Activated CD4-positive, alpha-beta T cell treated with anti-CD3 and anti-CD28 coated beads, Interleukin-2, amount 10 ng/mL, durations not matched to agents 7 days and 5 days (primary cell): ENCODE measurements at regions not wholly inside any gene's neighbourhood (a gene's known extent, or its start where the extent isn't known, plus 50 kb on each side); places are given as distances from the start of the nearest gene placed in this dataset.

Experiments
- CTCF ChIA-PET: fragments of 350-600 bp; sonication (Branson Sonifier 250); formaldehyde crosslinking; loops from one replicate; lab custom pipeline; 2021; ENCODE audit warnings: antibody characterized with exemption; lab: Charles Lee
- POLR2A ChIA-PET: fragments of 350-600 bp; sonication (Branson Sonifier 250); formaldehyde crosslinking; loops from one replicate; lab custom pipeline; 2021; ENCODE audit warnings: antibody characterized with exemption; lab: Charles Lee
- DNase-seq: peaks from one replicate; pipeline ENCODE4 v3.0.0-alpha.2; 2020
- H3K27ac Mint-ChIP-seq: one replicate; pipeline ENCODE4 v1.8.0; 2021; ENCODE audit warnings: mild to moderate bottlenecking, moderate library complexity, mixed read lengths
- H3K27me3 Mint-ChIP-seq: one replicate; pipeline ENCODE4 v1.8.0; 2021; ENCODE audit warnings: mixed read lengths
- H3K36me3 Mint-ChIP-seq: one replicate; pipeline ENCODE4 v1.8.0; 2021; ENCODE audit warnings: low read depth, mixed read lengths
- H3K4me1 Mint-ChIP-seq: one replicate; pipeline ENCODE4 v1.8.0; 2021; ENCODE audit warnings: mixed read lengths
- H3K4me3 Mint-ChIP-seq: one replicate; pipeline ENCODE4 v1.8.0; 2021; ENCODE audit warnings: mild to moderate bottlenecking, moderate library complexity, mixed read lengths
- H3K9me3 Mint-ChIP-seq: one replicate; pipeline ENCODE4 v1.8.0; 2021; ENCODE audit warnings: mixed read lengths

GRCh38 chr12:128178565-128178964 is 88.4 kb upstream of the TMEM132C start:
- Mint-ChIP-seq H3K27me3 (no peaks in the 10 kb centered on the region), H3K4me3 (no peak overlapping the region)

GRCh38 chr12:128178966-128179365 is 88.0 kb upstream of the TMEM132C start:
- H3K4me1 Mint-ChIP-seq = no peaks in the 10 kb centered on the region
- no peak for DNase-seq
- no peaks in the 10 kb centered on the region for H3K36me3 Mint-ChIP-seq
- H3K4me3 Mint-ChIP-seq = no peak overlapping the region
- POLR2A ChIA-PET = no interaction called here
- H3K27ac Mint-ChIP-seq = no peak overlapping the region
- H3K27me3 Mint-ChIP-seq = no peaks in the 10 kb centered on the region
- H3K9me3 Mint-ChIP-seq = peaks cover 6% of the 10 kb centered on the region
- CTCF ChIA-PET = no interaction called here

More at GRCh38 chr12:128178565-128178964, 88.4 kb upstream of the TMEM132C start:
- H3K36me3 Mint-ChIP-seq = no peaks in the 10 kb centered on the region
- H3K9me3 Mint-ChIP-seq = peaks cover 9% of the 10 kb centered on the region
- POLR2A ChIA-PET = no interaction called here
- CTCF ChIA-PET = no interaction called here
- DNase-seq = no peak
- no peaks in the 10 kb centered on the region for H3K4me1 Mint-ChIP-seq
- no peak overlapping the region for H3K27ac Mint-ChIP-seq

- POLR2A ChIA-PET = no interaction called here
- no peaks in the 10 kb centered on the region for H3K36me3 Mint-ChIP-seq
- H3K27me3 Mint-ChIP-seq = no peaks in the 10 kb centered on the region
- H3K4me1 Mint-ChIP-seq = no peaks in the 10 kb centered on the region
- no peak for DNase-seq
- peaks cover 5% of the 10 kb centered on the region for H3K9me3 Mint-ChIP-seq
- no peak overlapping the region for H3K27ac Mint-ChIP-seq
- no peak overlapping the region for H3K4me3 Mint-ChIP-seq
- CTCF ChIA-PET = no interaction called here
These were observed 86.8 kb upstream of the TMEM132C start for GRCh38 chr12:128180166-128180565.

GRCh38 chr12:128190052-128190451 is 76.9 kb upstream of the TMEM132C start:
- H3K4me1 Mint-ChIP-seq = no peaks in the 10 kb centered on the region

GRCh38 chr12:128190614-128191013 is 76.4 kb upstream of the TMEM132C start:
- no peak overlapping the region for H3K4me3 Mint-ChIP-seq
- H3K27me3 Mint-ChIP-seq = no peaks in the 10 kb centered on the region
- no peaks in the 10 kb centered on the region for H3K4me1 Mint-ChIP-seq
- DNase-seq = no peak
- CTCF ChIA-PET = no interaction called here
- peaks cover 6% of the 10 kb centered on the region for H3K9me3 Mint-ChIP-seq
- POLR2A ChIA-PET = no interaction called here
- H3K36me3 Mint-ChIP-seq = no peaks in the 10 kb centered on the region
- H3K27ac Mint-ChIP-seq = no peak overlapping the region

More at GRCh38 chr12:128190052-128190451, 76.9 kb upstream of the TMEM132C start:
- H3K27ac Mint-ChIP-seq = no peak overlapping the region
- POLR2A ChIA-PET = no interaction called here
- CTCF ChIA-PET = no interaction called here
- H3K27me3 Mint-ChIP-seq = no peaks in the 10 kb centered on the region
- H3K4me3 Mint-ChIP-seq = no peak overlapping the region
- H3K9me3 Mint-ChIP-seq = peaks cover 6% of the 10 kb centered on the region
- no peak for DNase-seq
- no peaks in the 10 kb centered on the region for H3K36me3 Mint-ChIP-seq

GRCh38 chr12:128191380-128191779 is 75.6 kb upstream of the TMEM132C start:
- Mint-ChIP-seq H3K4me1 (no peaks in the 10 kb centered on the region), H3K27me3 (no peaks in the 10 kb centered on the region), H3K4me3 (no peak overlapping the region), H3K36me3 (no peaks in the 10 kb centered on the region), H3K27ac (no peak overlapping the region), H3K9me3 (peaks cover 6% of the 10 kb centered on the region)
- DNase-seq = no peak
- ChIA-PET POLR2A (no interaction called here), CTCF (no interaction called here)

- Mint-ChIP-seq H3K36me3 (no peaks in the 10 kb centered on the region), H3K4me1 (no peaks in the 10 kb centered on the region), H3K9me3 (peaks cover 8% of the 10 kb centered on the region), H3K27ac (no peak overlapping the region), H3K4me3 (no peak overlapping the region), H3K27me3 (no peaks in the 10 kb centered on the region)
- CTCF ChIA-PET = no interaction called here
- DNase-seq = no peak
- POLR2A ChIA-PET = no interaction called here
These were observed 62.3 kb upstream of the TMEM132C start for GRCh38 chr12:128204711-128205110.

- no peaks in the 10 kb centered on the region for H3K27me3 Mint-ChIP-seq
- CTCF ChIA-PET = no interaction called here
These were observed 61.8 kb upstream of the TMEM132C start for GRCh38 chr12:128205145-128205544.

GRCh38 chr12:128205758-128206157 is 61.2 kb upstream of the TMEM132C start:
- Mint-ChIP-seq H3K36me3 (no peaks in the 10 kb centered on the region), H3K4me1 (no peaks in the 10 kb centered on the region), H3K9me3 (peaks cover 3% of the 10 kb centered on the region), H3K27ac (no peak overlapping the region), H3K27me3 (no peaks in the 10 kb centered on the region), H3K4me3 (no peak overlapping the region)
- ChIA-PET POLR2A (no interaction called here), CTCF (no interaction called here)
- DNase-seq = no peak

More at GRCh38 chr12:128205145-128205544, 61.8 kb upstream of the TMEM132C start:
- Mint-ChIP-seq H3K27ac (no peak overlapping the region), H3K36me3 (no peaks in the 10 kb centered on the region), H3K4me1 (no peaks in the 10 kb centered on the region), H3K9me3 (peaks cover 5% of the 10 kb centered on the region), H3K4me3 (no peak overlapping the region)
- POLR2A ChIA-PET = no interaction called here
- DNase-seq = no peak
